ENCODE measurements at regions not wholly inside any gene's neighbourhood (a gene's known extent, or its start where the extent isn't known, plus 50 kb on each side); places are given as distances from the start of the nearest gene placed in this dataset.

- Mint-ChIP-seq H3K27ac (no peak overlapping the region), H3K4me1 (ENCODE audit: low read depth) (no peaks in the 10 kb centered on the region), H3K27me3 (ENCODE audit: insufficient read depth) (no peaks in the 10 kb centered on the region; the same call in 1 of the 2 replicates), H3K4me3 (no peak overlapping the region), H3K36me3 (ENCODE audit: low read depth) (no peaks in the 10 kb centered on the region), H3K9me3 (peaks cover 45% of the 10 kb centered on the region)
- TF ChIP-seq CTCF (IDR thresholded peaks at IDR 0.05) = no peak
- no peak for DNase-seq
Measured at GRCh38 chr5:125877248-125877647, 546.0 kb upstream of the GRAMD2B start.

DNA sequence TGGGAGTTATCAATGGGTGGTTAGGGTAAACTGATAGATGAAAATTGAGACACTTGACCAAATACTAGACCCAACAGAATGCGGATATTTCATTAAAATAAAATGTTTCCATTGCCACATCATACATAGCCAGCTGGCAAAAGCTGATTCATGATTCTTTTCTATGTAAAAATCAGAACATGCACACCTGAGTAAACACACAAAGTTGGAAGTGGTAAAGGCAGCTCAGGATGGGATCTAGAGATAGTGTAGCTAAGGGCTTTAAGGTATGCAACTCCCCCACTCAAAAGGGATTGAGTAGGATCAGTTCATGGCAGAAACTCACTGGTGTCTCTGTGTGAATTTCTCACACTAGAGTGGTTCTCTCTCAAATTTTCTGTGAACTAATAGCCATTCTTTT is 541.1 kb upstream of the GRAMD2B start:
- TF ChIP-seq CTCF (IDR thresholded peaks at IDR 0.05) = no peak
- no peaks in the 10 kb centered on the region for H3K27me3 Mint-ChIP-seq (ENCODE audit: insufficient read depth)
- no peak overlapping the region for H3K4me3 Mint-ChIP-seq
- H3K9me3 Mint-ChIP-seq = peaks cover 31% of the 10 kb centered on the region
- DNase-seq = no peak
- H3K4me1 Mint-ChIP-seq (ENCODE audit: low read depth) = no peaks in the 10 kb centered on the region
- no peaks in the 10 kb centered on the region for H3K36me3 Mint-ChIP-seq (ENCODE audit: low read depth)
- H3K27ac Mint-ChIP-seq = no peak overlapping the region

- DNase-seq = no peak
- no peak for TF ChIP-seq CTCF (IDR thresholded peaks at IDR 0.05)
- H3K9me3 Mint-ChIP-seq = peaks cover 26% of the 10 kb centered on the region
Measured at GRCh38 chr5:125883223-125883622, 540.0 kb upstream of the GRAMD2B start.

GRCh38 chr5:125888358-125888757 is 534.9 kb upstream of the GRAMD2B start:
- no peaks in the 10 kb centered on the region for H3K27me3 Mint-ChIP-seq (ENCODE audit: insufficient read depth)
- peaks cover 24% of the 10 kb centered on the region for H3K9me3 Mint-ChIP-seq

More at GRCh38 chr5:125883223-125883622, 540.0 kb upstream of the GRAMD2B start:
- Mint-ChIP-seq H3K27me3 (ENCODE audit: insufficient read depth) (no peaks in the 10 kb centered on the region), H3K27ac (no peak overlapping the region), H3K4me1 (ENCODE audit: low read depth) (no peaks in the 10 kb centered on the region), H3K36me3 (ENCODE audit: low read depth) (no peaks in the 10 kb centered on the region), H3K4me3 (no peak overlapping the region)

DNA sequence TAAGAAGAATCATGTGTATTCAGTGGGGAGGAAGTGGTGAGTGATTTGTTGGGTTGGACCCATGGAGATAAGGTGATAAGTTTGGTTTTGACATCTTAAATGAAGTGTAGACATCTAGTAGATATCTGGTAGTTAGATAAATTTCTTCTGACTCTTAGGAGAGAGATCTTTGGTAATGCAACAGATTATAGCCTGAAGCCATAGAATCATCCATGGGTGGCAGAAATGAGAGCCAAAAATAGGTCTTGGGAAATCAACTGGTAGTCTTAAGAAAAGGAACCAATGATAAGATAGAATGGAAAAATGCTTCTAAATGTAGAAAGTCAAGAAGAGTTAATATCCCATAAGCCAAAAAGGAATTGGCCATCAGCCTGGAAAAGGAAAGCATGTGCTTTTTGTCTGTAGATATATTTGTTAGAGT is 532.7 kb upstream of the GRAMD2B start:
- Mint-ChIP-seq H3K27me3 (ENCODE audit: insufficient read depth) (no peaks in the 10 kb centered on the region), H3K4me1 (ENCODE audit: low read depth) (no peaks in the 10 kb centered on the region), H3K4me3 (no peak overlapping the region), H3K36me3 (ENCODE audit: low read depth) (no peaks in the 10 kb centered on the region; the same call in 1 of the 2 replicates), H3K27ac (no peak overlapping the region), H3K9me3 (peaks cover 17% of the 10 kb centered on the region)
- no peak for TF ChIP-seq CTCF (IDR thresholded peaks at IDR 0.05)
- no peak for DNase-seq

More at GRCh38 chr5:125888358-125888757, 534.9 kb upstream of the GRAMD2B start:
- H3K27ac Mint-ChIP-seq = no peak overlapping the region
- no peaks in the 10 kb centered on the region for H3K4me1 Mint-ChIP-seq (ENCODE audit: low read depth)
- no peak overlapping the region for H3K4me3 Mint-ChIP-seq
- no peaks in the 10 kb centered on the region; the same call in 1 of the 2 replicates for H3K36me3 Mint-ChIP-seq (ENCODE audit: low read depth)
- no peak for DNase-seq
- no peak for TF ChIP-seq CTCF (IDR thresholded peaks at IDR 0.05)

Measured in HFFc6 (cell line).